Left ventricle myocardium inferior (tissue), 1 donor: ENCODE measurements at regions not wholly inside any gene's neighbourhood (a gene's known extent, or its start where the extent isn't known, plus 50 kb on each side); places are given as distances from the start of the nearest gene placed in this dataset.

Source experiments
- DNase-seq: peaks from one replicate; pipeline ENCODE4 v3.0.0-alpha.2; 2020
- H3K27ac ChIP-seq: fragments of 200-600 bp; replicated peaks from 2 replicates; pipeline ENCODE4 v1.8.0; 2021
- H3K27me3 ChIP-seq: fragments of 200-600 bp; 2 replicates; pipeline ENCODE4 v1.8.0; 2021; ENCODE audit warnings: low read depth
- H3K36me3 ChIP-seq: fragments of 200-600 bp; 2 replicates; pipeline ENCODE4 v1.8.0; 2021
- H3K4me1 ChIP-seq: fragments of 200-600 bp; 2 replicates; pipeline ENCODE4 v1.8.0; 2021
- H3K4me3 ChIP-seq: fragments of 200-600 bp; 2 replicates; pipeline ENCODE4 v1.8.0; 2021; ENCODE audit warnings: mild to moderate bottlenecking, moderate library complexity
- H3K9me3 ChIP-seq: fragments of 200-600 bp; replicated peaks from 2 replicates; pipeline ENCODE4 v1.8.0; 2021
- CTCF ChIP-seq: fragments of 200-600 bp; IDR thresholded peaks from 2 replicates; pipeline ENCODE4 v1.8.0; 2021; ENCODE audit warnings: antibody characterized with exemption, mild to moderate bottlenecking, borderline replicate concordance
- intact Hi-C: fragments of 100-400 bp; cut with micrococcal nuclease; formaldehyde crosslinking; loops from one replicate; pipeline ENCODE4 v1.11.0; 2022
- donor health status: DM: no; HTN: yes; CAD: no; lungs with severe emphysema.

- intact Hi-C loops, result no loop called here
- no peaks in the 10 kb centered on the region for H3K4me1 ChIP-seq
- TF ChIP-seq CTCF, result no peak
Measured at GRCh38 chr13:60797112-60797511, 400.1 kb downstream of the TDRD3 start.

GRCh38 chr13:60794751-60795150 is 397.7 kb downstream of the TDRD3 start:
- Histone ChIP-seq H3K9me3 (no peaks in the 10 kb centered on the region), H3K36me3 (no peaks in the 10 kb centered on the region), H3K4me3 (no peak overlapping the region), H3K27me3 (no peaks in the 10 kb centered on the region), H3K27ac (no peak overlapping the region), H3K4me1 (no peaks in the 10 kb centered on the region)
- DNase-seq, result no peak
- TF ChIP-seq CTCF, result no peak
- intact Hi-C loops, result no loop called here

More at GRCh38 chr13:60797112-60797511, 400.1 kb downstream of the TDRD3 start:
- H3K27me3 ChIP-seq, result no peaks in the 10 kb centered on the region
- H3K36me3 ChIP-seq, result no peaks in the 10 kb centered on the region
- no peaks in the 10 kb centered on the region for H3K9me3 ChIP-seq
- DNase-seq, result no peak
- H3K27ac ChIP-seq, result no peak overlapping the region
- no peak overlapping the region for H3K4me3 ChIP-seq

GRCh38 chr13:60790620-60791019 is 393.6 kb downstream of the TDRD3 start:
- no peak for DNase-seq
- no peak for TF ChIP-seq CTCF
- intact Hi-C loops, result no loop called here
- Histone ChIP-seq H3K27ac (no peak overlapping the region), H3K27me3 (no peaks in the 10 kb centered on the region), H3K4me1 (peaks cover 6% of the 10 kb centered on the region), H3K36me3 (no peaks in the 10 kb centered on the region), H3K4me3 (no peak overlapping the region), H3K9me3 (no peaks in the 10 kb centered on the region)

- H3K4me3 ChIP-seq, result no peak overlapping the region
- intact Hi-C loops, result no loop called here
- no peaks in the 10 kb centered on the region for H3K36me3 ChIP-seq
- peak; percentile 34 for DNase-seq
- H3K27me3 ChIP-seq, result no peaks in the 10 kb centered on the region
- TF ChIP-seq CTCF, result no peak
- H3K4me1 ChIP-seq, result peaks cover 6% of the 10 kb centered on the region
- H3K9me3 ChIP-seq, result no peaks in the 10 kb centered on the region
- H3K27ac ChIP-seq, result no peak overlapping the region
Measured at GRCh38 chr13:60788156-60788829, 391.3 kb downstream of the TDRD3 start.

GRCh38 chr13:60787083-60787482 is 390.1 kb downstream of the TDRD3 start:
- intact Hi-C loops, result no loop called here
- DNase-seq, result no peak

More at GRCh38 chr13:60787083-60787482, 390.1 kb downstream of the TDRD3 start:
- H3K4me1 ChIP-seq, result peaks cover 6% of the 10 kb centered on the region
- H3K27me3 ChIP-seq, result no peaks in the 10 kb centered on the region
- no peak overlapping the region for H3K27ac ChIP-seq
- no peak for TF ChIP-seq CTCF
- peaks cover 2% of the 10 kb centered on the region for H3K9me3 ChIP-seq
- H3K36me3 ChIP-seq, result no peaks in the 10 kb centered on the region
- H3K4me3 ChIP-seq, result no peak overlapping the region
